ENCODE measurements at regions not wholly inside any gene's neighbourhood (a gene's known extent, or its start where the extent isn't known, plus 50 kb on each side); places are given as distances from the start of the nearest gene placed in this dataset.

DNA sequence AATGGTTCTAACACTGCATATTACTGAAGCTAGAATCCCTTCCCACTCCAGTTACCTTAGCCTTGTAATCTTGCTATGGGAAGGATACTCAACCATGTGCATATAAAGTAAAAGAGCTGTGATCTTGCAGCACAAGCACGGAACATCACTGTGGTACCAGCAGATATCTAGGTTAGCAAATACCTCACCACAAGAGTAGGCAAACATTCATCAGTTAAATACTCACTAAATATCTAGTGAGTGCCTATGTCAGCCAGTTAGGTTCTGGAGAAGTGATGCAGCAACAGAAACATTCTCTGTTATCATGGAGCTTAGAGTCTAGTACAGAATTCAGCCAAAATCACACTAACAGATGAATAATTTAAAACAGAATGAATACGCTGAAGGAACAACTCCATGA, 349.6 kb upstream of the UBE2E3 start:
- 81 to 87% methylated on average over 2 of the region's 2 CpGs for WGBS, 2 donors
- no peak for FAIRE-seq
- H3K4me1 ChIP-seq = no peaks in the 10 kb centered on the region

DNA sequence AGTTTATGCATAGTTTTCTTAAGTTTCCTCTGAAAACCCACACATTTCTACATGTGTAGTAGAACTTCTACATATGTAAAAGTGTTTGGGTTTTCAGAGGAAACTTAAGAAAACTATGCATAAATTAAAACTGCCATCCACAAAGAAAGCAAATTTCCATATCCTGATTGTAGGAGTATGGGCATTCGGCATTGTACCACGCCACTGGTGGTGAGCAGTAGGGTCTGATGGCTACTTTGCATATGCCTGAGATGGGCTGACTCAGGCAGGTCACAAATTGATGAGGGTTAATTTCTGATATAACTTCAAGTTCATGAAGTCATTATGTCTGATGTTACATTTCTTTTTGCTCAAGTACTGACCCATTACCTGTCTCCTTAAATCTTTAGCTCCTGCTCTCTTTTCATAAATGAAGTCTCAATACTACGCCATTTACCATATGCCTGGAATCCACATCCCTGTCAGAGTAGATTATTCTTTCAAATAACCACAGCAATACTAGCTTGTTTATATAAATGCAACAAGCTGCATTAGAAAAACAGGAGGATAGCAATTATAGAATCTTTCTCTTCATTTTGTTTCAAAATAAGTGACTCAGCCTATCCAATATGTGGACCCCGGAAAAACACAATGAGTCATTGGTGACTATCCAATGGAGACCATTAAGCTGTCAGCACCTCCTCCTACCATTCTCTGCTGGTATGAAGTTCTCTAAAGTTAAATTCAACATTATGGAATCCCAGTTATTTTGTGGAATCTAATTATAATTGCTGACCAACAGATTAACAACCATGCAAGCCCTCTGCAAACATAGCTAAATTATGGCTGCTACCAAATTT, 355.2 kb upstream of the UBE2E3 start:
- Histone ChIP-seq H3K27me3 (no peaks in the 10 kb centered on the region), H3K9me3 (no peaks in the 10 kb centered on the region), H3K36me3 (no peaks in the 10 kb centered on the region), H3K4me1 (no peaks in the 10 kb centered on the region), H3K4me3 (no peak overlapping the region), H3K27ac (no peak overlapping the region)
- ATAC-seq (no peak), FAIRE-seq (no peak), DNase-seq (no peak)
- intact Hi-C loops (cut with DNase I) = no loop called here
- TF ChIP-seq, protein P1, sequence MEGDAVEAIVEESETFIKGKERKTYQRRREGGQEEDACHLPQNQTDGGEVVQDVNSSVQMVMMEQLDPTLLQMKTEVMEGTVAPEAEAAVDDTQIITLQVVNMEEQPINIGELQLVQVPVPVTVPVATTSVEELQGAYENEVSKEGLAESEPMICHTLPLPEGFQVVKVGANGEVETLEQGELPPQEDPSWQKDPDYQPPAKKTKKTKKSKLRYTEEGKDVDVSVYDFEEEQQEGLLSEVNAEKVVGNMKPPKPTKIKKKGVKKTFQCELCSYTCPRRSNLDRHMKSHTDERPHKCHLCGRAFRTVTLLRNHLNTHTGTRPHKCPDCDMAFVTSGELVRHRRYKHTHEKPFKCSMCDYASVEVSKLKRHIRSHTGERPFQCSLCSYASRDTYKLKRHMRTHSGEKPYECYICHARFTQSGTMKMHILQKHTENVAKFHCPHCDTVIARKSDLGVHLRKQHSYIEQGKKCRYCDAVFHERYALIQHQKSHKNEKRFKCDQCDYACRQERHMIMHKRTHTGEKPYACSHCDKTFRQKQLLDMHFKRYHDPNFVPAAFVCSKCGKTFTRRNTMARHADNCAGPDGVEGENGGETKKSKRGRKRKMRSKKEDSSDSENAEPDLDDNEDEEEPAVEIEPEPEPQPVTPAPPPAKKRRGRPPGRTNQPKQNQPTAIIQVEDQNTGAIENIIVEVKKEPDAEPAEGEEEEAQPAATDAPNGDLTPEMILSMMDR (IDR thresholded peaks at IDR 0.05) = no peak
- 67 to 87% methylated on average over 4 of the region's 4 CpGs for WGBS, 2 donors

More for the DNA sequence above, 349.6 kb upstream of the UBE2E3 start:
- no peaks in the 10 kb centered on the region for H3K36me3 ChIP-seq
- intact Hi-C loops (cut with DNase I) = no loop called here
- H3K9me3 ChIP-seq = no peaks in the 10 kb centered on the region
- TF ChIP-seq, protein P1 (IDR thresholded peaks at IDR 0.05) = no peak
- no peaks in the 10 kb centered on the region for H3K27me3 ChIP-seq
- no peak for ATAC-seq
- no peak overlapping the region for H3K27ac ChIP-seq
- no peak overlapping the region for H3K4me3 ChIP-seq
- DNase-seq = no peak

DNA sequence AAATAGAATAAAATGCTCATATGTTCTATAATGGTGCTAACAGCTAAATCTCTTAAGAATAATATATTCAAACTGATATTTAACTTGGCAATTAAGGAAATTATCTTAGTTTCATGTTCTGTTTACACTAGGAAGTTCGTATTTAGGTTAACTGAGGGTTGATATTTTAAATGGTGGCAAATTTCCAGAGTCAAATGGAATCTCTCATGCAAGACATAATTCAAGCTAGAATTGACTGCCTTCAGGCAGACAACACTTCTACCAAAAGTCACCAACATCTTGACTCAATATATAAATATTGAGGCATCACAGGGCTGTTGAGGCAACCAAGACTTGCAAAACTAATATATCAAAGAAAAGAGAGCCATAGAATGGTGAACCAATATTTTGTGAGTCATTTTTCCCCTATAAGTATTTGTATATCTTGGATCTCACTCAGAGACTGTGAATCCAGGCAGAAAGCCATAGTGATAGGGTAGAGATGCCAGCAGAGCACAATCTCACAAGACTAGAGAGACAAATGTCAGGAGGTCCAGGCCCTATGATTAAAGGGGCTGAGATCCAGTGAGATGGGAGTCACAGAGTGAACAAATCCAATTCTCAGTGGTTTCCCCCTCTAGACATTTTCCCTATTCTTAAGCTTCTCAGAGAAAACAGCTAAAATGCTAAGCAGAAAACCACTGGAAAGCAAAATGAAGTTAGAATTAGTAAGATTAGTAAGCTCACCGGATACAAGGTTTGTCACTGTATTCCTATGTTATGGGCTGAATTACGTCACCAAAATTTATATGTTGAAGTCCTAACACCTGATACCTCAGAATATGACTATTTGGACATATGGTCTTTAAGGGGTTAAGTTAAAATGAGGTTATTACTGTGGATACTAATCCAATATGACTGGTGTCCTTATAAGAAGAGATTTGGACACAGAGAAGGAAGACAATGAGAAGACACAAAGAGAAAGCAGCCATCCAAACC, 358.2 kb upstream of the UBE2E3 start:
- FAIRE-seq (no peak), ATAC-seq (no peak), DNase-seq (no peak)
- H3K36me3 ChIP-seq = no peaks in the 10 kb centered on the region
- intact Hi-C loops (cut with DNase I) = no loop called here
- WGBS, 2 donors = 50 to 52% methylated on average over 3 of the region's 3 CpGs
- TF ChIP-seq, protein P1 (IDR thresholded peaks at IDR 0.05) = no peak
- H3K27me3 ChIP-seq = no peaks in the 10 kb centered on the region
- no peaks in the 10 kb centered on the region for H3K4me1 ChIP-seq
- H3K9me3 ChIP-seq = no peaks in the 10 kb centered on the region
- H3K27ac ChIP-seq = no peak overlapping the region
- no peak overlapping the region for H3K4me3 ChIP-seq

DNA sequence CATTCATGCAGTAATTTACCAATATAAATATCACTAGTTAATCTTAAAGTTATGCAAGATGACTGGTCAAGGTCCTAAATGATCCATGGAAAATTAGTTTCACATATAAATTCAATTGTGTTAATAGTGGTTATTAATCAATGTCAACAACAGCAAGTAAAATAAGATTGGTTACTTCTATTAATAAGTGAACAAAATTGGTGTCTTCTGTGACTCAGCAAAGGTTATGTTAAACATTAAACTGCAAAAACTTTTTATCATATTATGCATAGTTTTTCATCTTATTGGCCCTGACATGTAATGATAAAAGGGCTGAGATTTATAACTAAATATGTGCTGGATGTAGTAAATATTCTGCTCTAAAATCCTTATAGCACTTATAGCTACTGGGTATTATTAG, 359.0 kb upstream of the UBE2E3 start:
- TF ChIP-seq, protein P1 (IDR thresholded peaks at IDR 0.05) = no peak
- DNase-seq (no peak), FAIRE-seq (no peak)

More for the DNA sequence above, 359.0 kb upstream of the UBE2E3 start:
- no peak for ATAC-seq
- no peak overlapping the region for H3K27ac ChIP-seq
- no peak overlapping the region for H3K4me3 ChIP-seq
- intact Hi-C loops (cut with DNase I) = no loop called here
- H3K36me3 ChIP-seq = no peaks in the 10 kb centered on the region
- no peaks in the 10 kb centered on the region for H3K27me3 ChIP-seq
- no peaks in the 10 kb centered on the region for H3K9me3 ChIP-seq
- H3K4me1 ChIP-seq = no peaks in the 10 kb centered on the region
